Rectal smooth muscle tissue (tissue), 1 donor: ENCODE measurements at regions not wholly inside any gene's neighbourhood (a gene's known extent, or its start where the extent isn't known, plus 50 kb on each side); places are given as distances from the start of the nearest gene placed in this dataset.

ENCODE experiments used
- H3K27ac ChIP-seq: one replicate; pipeline ENCODE4 v1.7.0; 2013; ENCODE audit warnings: low read depth, low read length, inconsistent platforms
- H3K27me3 ChIP-seq: one replicate; pipeline ENCODE4 v1.7.0; 2013; ENCODE audit warnings: low read length; ENCODE audit not compliant: control insufficient read depth, insufficient read depth
- H3K36me3 ChIP-seq: one replicate; pipeline ENCODE4 v1.7.0; 2013; ENCODE audit warnings: low read length; ENCODE audit not compliant: control insufficient read depth, insufficient read depth
- H3K4me1 ChIP-seq: one replicate; pipeline ENCODE4 v1.7.0; 2013; ENCODE audit warnings: low read length; ENCODE audit not compliant: control insufficient read depth, insufficient read depth
- H3K4me3 ChIP-seq: one replicate; pipeline ENCODE4 v1.7.0; 2013; ENCODE audit warnings: low read length
- H3K9ac ChIP-seq: one replicate; pipeline ENCODE4 v1.7.0; 2013; ENCODE audit warnings: low read length

DNA sequence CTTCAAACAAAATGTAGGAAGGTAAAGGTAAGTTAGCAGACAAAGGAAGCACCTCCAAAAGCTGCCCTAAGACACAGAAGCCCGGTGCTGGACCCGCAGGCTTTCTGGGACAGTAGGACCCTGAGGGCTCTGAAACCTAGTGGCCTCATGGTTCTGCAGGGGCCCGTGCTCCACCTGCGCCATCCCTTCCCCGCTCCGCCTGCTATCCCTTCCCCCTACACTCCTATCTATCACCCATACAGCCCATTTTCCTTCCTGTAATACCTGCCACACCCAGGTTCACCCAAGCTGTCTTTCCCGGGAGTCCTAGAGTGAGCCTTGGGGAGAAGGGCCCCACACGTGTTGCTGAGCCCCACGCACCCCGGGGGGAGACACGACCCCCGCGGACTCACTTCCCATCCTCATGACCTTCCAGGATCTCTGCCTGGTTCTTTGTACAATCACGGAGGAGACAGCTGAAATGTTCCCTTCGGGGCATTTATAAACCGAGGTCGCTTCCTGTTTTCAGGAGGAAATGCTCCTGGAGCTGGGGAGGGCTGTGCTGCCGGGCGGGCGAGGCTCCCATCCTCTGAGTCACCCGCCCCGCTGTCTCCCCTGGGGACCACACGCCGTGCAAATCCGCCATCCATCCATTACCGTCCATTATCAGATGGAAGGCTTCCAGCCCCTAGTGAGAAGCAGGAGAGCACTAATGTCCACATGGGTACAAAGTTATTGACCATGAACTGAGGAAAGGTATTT is 251.7 kb upstream of the PITRM1 start:
- Histone ChIP-seq H3K4me1 (peaks cover 9% of the 10 kb centered on the region), H3K27me3 (peaks cover 5% of the 10 kb centered on the region), H3K4me3 (no peak overlapping the region), H3K9ac (no peak overlapping the region), H3K27ac (no peak overlapping the region), H3K36me3 (no peaks in the 10 kb centered on the region)

DNA sequence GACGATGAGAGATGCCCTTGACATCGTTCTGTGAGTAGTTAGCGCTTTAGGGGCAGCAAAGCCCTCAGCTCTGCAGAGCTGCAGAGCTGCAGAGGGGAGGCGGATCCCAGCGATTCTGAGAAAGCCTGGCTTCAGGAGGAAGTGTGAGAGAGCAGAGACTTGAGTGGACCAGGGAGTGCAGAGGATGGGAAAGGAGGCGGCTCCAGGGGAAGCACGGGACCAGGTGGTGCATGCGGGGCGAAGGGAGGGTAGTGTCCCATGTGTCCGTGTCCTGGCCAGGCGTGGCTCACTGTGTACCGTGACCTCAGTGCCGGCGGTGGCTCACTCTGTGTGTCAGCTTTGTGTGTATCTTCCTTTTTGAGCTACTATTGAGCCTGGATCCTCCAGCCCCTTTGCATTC is 250.8 kb upstream of the PITRM1 start:
- H3K4me3 ChIP-seq = no peak overlapping the region
- peaks cover 9% of the 10 kb centered on the region for H3K4me1 ChIP-seq
- H3K27me3 ChIP-seq = peaks cover 5% of the 10 kb centered on the region
- H3K36me3 ChIP-seq = no peaks in the 10 kb centered on the region
- H3K27ac ChIP-seq = no peak overlapping the region
- H3K9ac ChIP-seq = no peak overlapping the region

DNA sequence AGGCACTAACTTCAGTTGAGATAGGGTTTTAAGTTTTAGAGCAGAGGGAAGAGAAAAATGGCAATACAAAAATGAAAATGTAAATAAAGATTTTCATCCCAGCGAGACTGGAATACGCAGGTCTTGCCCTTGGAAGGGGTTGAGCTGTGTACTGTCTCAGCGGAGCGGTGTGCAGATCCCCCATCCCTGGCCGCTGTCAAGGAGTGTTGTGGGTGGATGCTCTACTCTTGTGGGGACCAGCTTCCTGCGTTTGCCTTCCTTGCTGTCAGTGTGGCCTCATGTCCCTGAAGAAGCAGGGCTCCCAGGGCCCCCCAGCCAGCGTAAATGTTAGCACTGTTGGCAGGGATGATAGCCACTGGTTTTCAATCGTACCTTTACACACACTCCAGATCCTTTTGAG is 249.7 kb upstream of the PITRM1 start:
- Histone ChIP-seq H3K4me1 (peaks cover under 1% of the 10 kb centered on the region), H3K4me3 (no peak overlapping the region), H3K36me3 (no peaks in the 10 kb centered on the region), H3K9ac (no peak overlapping the region), H3K27ac (no peak overlapping the region), H3K27me3 (peaks cover 5% of the 10 kb centered on the region)

DNA sequence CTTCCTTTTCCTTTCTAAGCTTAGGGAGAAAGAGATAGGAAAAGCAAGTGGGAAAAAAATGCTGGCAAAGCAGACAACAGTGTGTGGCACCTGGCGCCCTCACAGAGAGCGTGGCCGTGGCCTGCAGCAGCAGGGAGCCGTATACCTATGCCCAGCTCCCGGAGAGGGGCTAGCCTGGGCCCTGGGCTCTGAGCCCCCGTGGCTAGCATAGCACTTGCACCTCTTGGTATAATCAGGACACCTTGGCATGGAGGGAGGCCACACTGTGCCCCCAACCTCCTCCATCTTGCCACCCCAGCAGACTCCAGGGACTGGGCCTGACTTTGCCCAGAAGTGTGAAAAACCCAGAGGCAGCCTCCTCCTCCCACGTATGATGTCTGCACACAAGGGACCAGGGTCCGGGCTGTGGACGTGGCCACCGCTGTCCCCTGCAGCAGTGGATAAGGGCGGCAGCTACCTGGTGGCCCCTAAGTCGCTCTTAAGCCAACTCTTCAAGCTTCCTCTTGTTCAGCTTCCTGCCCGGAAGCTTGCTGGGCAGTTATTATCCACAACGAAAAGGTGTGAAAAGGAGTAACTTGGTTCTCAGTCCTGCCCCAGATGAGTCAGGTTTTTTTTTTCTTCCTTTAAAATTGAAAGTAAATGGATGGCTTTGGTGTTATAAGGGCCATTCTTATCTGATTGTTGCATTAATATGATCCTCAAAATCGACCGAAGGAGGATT is 249.1 kb upstream of the PITRM1 start:
- no peaks in the 10 kb centered on the region for H3K4me1 ChIP-seq
- H3K27ac ChIP-seq = no peak overlapping the region
- peaks cover 5% of the 10 kb centered on the region for H3K27me3 ChIP-seq
- H3K36me3 ChIP-seq = no peaks in the 10 kb centered on the region
- H3K4me3 ChIP-seq = no peak overlapping the region
- no peak overlapping the region for H3K9ac ChIP-seq

DNA sequence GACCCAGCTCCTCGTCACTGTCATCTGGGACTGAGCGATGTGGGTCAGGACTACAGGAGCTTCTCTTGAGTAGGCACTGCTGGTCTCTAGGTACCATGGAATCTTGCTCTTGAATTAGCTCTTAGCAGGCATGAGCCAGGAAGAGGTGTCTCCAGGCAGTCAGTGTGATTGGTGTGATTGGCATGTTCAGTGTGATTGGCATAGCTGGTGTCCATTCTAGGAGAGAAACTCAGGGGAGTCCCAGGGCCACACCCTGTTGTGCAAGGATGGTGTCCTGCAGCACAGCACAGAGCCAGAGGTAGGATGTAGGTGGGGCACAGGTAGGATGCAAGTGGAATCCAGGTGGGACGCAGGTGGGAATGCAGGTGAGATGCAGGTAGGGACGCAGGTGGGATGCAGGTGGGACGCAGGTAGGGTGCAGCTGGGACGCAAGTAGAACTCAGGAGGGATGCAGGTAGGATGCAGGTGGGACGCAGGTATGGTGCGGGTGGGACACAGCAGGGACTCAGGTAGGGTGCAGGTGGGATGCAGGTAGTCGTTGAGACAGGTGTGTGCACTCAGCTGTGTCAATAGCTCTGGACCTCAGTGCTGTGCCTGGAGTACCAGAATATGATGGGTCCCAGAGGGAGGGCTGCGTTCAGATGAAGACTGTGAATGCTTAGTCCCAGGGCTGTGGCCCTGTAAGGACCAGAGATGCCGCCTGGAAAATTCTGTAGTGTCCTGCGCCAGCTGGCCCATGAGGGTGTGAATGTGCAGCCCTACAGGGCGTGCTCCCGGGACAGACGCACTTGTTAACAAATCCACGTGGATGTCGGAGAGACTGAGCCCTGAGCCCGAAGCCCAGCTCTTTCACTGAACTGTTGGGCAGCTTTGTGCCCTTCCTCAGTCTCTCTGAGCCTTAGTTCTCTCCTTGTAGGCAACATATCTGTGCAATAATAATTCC is 248.2 kb upstream of the PITRM1 start:
- H3K36me3 ChIP-seq = no peaks in the 10 kb centered on the region
- peaks cover 5% of the 10 kb centered on the region for H3K27me3 ChIP-seq
- H3K27ac ChIP-seq = no peak overlapping the region

DNA sequence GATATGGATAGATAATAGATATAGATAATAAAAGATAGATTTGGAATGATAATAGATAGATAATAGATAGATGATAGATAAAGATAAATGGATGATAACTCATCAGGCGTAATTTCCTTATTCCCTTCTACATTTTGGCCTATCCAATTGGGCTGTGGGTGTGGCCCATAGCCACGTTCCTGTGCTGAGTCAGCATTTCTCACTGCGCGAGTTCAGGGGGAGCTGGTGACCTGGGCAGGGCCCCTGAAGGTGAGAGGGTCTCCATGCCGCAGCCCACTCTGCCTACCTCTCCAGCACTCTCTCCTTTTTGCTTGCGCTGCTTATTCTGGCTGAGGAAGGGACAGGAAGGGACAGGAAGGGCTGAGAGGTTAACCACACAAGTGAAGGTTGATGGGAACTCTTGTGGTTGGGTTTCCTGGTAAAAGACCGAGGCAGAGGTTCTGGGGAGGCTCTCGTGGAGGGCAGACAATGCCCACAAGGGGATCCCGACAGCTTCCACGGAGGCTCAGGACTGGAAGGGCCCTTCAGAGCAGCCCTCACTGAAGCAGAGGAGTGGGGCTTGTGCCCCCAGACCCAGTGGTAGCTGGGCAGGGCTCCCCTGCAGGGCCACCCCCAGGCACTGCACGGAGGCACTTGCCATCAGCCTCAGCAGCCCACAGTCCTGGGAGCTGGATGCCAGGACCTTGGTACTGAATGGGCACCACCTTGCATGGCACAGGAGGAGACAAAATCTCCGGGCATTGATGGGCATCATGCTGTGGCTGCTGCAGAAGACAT is 247.3 kb upstream of the PITRM1 start:
- H3K4me1 ChIP-seq = no peaks in the 10 kb centered on the region
- H3K9ac ChIP-seq = no peak overlapping the region
- H3K4me3 ChIP-seq = no peak overlapping the region
- peaks cover 5% of the 10 kb centered on the region for H3K27me3 ChIP-seq
- no peak overlapping the region for H3K27ac ChIP-seq
- no peaks in the 10 kb centered on the region for H3K36me3 ChIP-seq

More for the DNA sequence above, 248.2 kb upstream of the PITRM1 start:
- H3K4me3 ChIP-seq = no peak overlapping the region
- no peaks in the 10 kb centered on the region for H3K4me1 ChIP-seq
- H3K9ac ChIP-seq = no peak overlapping the region

DNA sequence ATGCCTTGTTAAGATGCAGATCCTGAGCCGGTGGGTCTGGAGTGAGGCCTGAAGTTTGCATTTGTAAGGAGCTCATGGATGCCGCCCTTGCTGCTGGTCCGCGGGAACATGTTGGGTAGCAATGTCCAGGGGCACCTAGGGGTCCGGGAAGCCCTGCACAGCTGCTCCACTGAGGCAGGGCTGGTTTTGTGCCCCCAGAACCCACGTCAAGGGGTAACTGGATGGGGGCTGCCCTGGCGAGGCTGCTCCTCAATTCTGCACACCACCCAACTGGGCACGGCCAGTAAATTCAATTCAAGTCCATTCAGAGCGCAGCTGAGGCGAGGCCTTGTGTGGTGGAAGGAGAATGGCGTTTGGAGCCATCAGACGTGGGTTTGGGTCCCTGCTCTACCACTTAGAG is 246.3 kb upstream of the PITRM1 start:
- H3K4me1 ChIP-seq = no peaks in the 10 kb centered on the region
- H3K27me3 ChIP-seq = peaks cover 5% of the 10 kb centered on the region
- H3K36me3 ChIP-seq = no peaks in the 10 kb centered on the region
- no peak overlapping the region for H3K4me3 ChIP-seq
- no peak overlapping the region for H3K27ac ChIP-seq
- no peak overlapping the region for H3K9ac ChIP-seq

DNA sequence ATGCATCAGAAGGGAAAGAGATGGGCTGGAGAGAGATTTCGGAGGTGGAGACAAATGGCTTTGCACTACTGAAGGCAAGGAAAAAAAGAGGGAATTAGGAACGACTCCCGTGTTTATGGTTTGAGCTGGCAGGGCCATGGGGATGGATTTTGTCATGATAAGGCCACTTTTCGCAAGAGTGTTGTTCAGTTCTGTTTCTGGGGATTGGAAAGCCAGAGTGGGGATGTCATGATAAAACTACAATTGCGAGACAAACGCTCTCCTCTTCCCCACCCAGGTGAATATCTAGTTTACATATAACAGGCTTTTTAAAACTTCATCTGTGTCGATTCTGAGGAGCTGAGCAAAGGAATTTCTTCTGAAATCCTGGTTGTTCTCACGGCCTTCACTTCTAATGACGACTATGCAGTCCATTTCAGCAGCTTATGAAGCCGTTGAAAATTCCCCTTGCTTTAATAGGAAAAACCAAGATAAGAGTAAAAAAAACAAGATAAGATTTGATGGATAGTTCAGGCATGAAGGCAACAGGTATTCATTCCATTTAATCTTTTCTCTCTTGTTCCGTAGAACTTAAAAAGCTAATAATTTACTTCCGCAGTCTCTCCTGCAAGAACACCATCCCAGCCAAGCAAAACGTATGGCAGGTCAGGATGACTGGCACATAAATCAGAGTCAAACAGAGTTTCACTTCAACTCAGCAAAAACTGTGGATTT is 245.6 kb upstream of the PITRM1 start:
- Histone ChIP-seq H3K36me3 (no peaks in the 10 kb centered on the region), H3K4me1 (no peaks in the 10 kb centered on the region), H3K4me3 (no peak overlapping the region), H3K27ac (no peak overlapping the region), H3K27me3 (peaks cover 5% of the 10 kb centered on the region), H3K9ac (no peak overlapping the region)

DNA sequence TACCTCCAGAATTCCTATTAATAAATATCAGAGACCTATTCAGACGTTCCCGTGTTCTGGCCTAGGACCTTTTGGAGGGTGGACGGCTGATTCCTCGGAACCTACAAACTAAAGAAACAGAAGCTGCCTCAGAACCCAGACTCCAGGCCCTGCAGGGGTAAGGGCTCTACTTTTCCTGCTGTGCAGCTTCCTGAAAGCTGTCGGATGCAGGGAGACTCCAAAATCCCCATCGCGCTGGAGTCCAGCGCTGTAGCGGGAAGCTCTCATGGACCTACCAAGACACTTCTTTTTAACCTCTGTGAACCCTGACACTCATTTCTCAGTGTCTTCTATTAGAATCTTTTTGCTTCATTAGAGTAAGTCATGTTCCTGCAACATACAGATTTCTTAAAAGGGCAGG is 244.5 kb upstream of the PITRM1 start:
- H3K9ac ChIP-seq = no peak overlapping the region

DNA sequence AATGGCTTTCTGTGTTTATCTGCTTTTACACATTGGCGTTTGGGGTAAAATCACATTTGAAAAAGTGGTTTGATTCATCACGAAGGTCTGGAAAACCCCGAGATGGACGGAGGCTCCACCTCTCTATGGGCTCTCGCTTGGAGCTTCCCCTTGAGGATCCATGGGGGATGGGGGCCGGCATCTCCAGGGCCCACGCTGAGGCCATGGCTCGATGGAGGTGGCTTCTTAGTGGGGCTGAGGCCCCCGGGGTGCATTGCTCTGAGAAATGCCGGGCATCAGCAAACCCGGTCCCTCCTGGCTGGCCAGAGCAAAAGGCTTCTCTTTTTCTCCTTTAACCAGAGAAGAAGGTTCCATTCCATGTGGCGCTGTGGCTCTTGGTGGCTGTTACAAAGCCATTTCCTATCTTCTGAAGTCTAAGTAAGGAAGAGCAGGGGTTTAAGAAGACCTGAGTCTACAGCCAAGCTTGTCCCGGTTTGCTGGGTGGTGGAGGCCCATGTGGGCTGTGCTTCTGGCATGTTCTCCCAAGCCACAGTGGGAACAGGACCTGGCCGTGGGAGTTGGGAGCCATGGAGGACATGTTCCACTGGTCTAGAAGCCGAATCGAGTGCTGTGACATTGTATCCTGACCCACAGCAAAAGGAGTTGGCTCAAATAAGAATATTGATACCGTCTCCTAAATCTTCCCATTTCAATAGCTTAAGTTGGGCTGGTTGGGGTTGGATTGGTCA is 243.5 kb upstream of the PITRM1 start:
- Histone ChIP-seq H3K27me3 (peaks cover 5% of the 10 kb centered on the region), H3K4me1 (no peaks in the 10 kb centered on the region), H3K9ac (no peak overlapping the region), H3K36me3 (no peaks in the 10 kb centered on the region), H3K4me3 (no peak overlapping the region), H3K27ac (no peak overlapping the region)

More for the DNA sequence above, 244.5 kb upstream of the PITRM1 start:
- Histone ChIP-seq H3K4me1 (no peaks in the 10 kb centered on the region), H3K36me3 (no peaks in the 10 kb centered on the region), H3K27ac (no peak overlapping the region), H3K27me3 (peaks cover 5% of the 10 kb centered on the region), H3K4me3 (no peak overlapping the region)
